BJ (cell line): ENCODE measurements at regions not wholly inside any gene's neighbourhood (a gene's known extent, or its start where the extent isn't known, plus 50 kb on each side); places are given as distances from the start of the nearest gene placed in this dataset.

Experiments
- CTCF ChIA-PET: fragments of 350-600 bp; formaldehyde crosslinking; extraction: SDS; loops from one replicate; lab custom pipeline; 2021; ENCODE audit warnings: antibody characterized with exemption, inconsistent platforms; lab: Yijun Ruan, JAX
- POLR2A ChIA-PET: fragments of 300-600 bp; sonication (Branson Sonifier 250); formaldehyde crosslinking; extraction: SDS; loops from one replicate; lab custom pipeline; 2021; ENCODE audit warnings: antibody characterized with exemption; lab: Charles Lee
- DNase-seq: peaks from one replicate; pipeline ENCODE4 v3.0.0-alpha.2; 2011; ENCODE audit warnings: low read depth
- H3K27me3 ChIP-seq: 2 replicates; pipeline ENCODE4 v1.6.0; 2011; ENCODE audit warnings: low read length; ENCODE audit not compliant: control insufficient read depth, insufficient read depth
- H3K36me3 ChIP-seq: 2 replicates; pipeline ENCODE4 v1.5.1; 2011; ENCODE audit warnings: low read length; ENCODE audit not compliant: control insufficient read depth, insufficient read depth
- H3K4me3 ChIP-seq: 2 replicates; pipeline ENCODE4 v1.5.1; 2011; ENCODE audit warnings: low read depth, mild to moderate bottlenecking, control low read depth, low read length
- CTCF ChIP-seq: IDR thresholded peaks from 2 replicates; pipeline ENCODE4 v1.5.1; 2011; ENCODE audit warnings: low read depth, mild to moderate bottlenecking, control low read depth, inconsistent platforms, low read length, moderate library complexity; ENCODE audit not compliant: insufficient read depth

DNA sequence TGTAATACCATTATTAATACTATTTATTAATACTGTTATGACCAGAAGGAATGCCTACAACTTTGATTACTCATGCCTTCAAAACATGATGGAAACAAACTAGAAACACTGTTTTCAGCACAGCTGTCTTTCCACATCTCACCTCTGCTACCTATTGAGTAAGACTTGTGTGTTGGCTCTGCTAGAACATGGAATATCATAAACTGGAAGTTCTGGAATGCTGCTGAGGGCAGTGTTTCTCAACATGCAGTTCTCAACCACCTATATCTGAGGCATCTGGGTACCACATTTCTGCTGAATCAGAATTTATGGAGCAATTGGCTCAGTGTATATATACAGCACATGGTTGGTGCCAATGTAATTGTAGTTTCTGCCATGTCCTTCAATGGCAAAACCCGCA, 392.1 kb downstream of the TUSC7 start:
- DNase-seq, result no peak
- H3K36me3 ChIP-seq, result no peaks in the 10 kb centered on the region
- POLR2A ChIA-PET, result no interaction called here
- no peak overlapping the region for H3K4me3 ChIP-seq
- no peaks in the 10 kb centered on the region for H3K27me3 ChIP-seq
- CTCF ChIA-PET, result no interaction called here
- TF ChIP-seq CTCF, result no peak

DNA sequence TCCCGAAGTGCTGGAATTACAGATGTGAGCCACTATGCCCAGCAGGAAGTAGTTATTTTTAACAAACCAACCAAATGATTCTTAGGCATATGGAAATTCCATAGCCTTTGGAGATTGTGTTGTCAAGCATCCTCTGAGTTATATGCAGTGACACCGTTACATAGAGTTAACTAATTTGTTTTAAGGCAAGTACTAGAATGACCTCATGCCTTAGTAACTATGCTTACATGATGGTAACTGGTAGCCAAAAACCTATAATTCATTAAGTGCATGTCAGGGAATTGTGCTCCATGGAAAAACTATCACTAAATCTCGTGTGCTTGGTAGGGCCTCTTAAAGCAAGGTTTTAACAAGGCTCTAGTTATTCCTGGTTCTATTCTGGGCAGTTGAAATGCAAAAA, 392.8 kb downstream of the TUSC7 start:
- Histone ChIP-seq H3K4me3 (no peak overlapping the region), H3K36me3 (no peaks in the 10 kb centered on the region), H3K27me3 (no peaks in the 10 kb centered on the region)
- ChIA-PET POLR2A (no interaction called here), CTCF (interaction anchor here (1.3 kb wide), 1 partner anchor 43 kb away, joined by 3 read pairs; no protein-coding TSS in a partner anchor)
- no peak for DNase-seq
- no peak for TF ChIP-seq CTCF

- no peaks in the 10 kb centered on the region for H3K27me3 ChIP-seq
- no peak for DNase-seq
- ChIA-PET CTCF (interaction anchor here (1.3 kb wide), 1 partner anchor 44 kb away, joined by 3 read pairs; no protein-coding TSS in a partner anchor), POLR2A (no interaction called here)
- TF ChIP-seq CTCF, result 0 out of 2 replicates have a peak, but pooled peaks have one; percentile 6
- no peak overlapping the region for H3K4me3 ChIP-seq
- H3K36me3 ChIP-seq, result no peaks in the 10 kb centered on the region
These were observed 394.1 kb downstream of the TUSC7 start for GRCh38 chr3:117103675-117104074.

- ChIA-PET CTCF (no interaction called here), POLR2A (no interaction called here)
- Histone ChIP-seq H3K36me3 (no peaks in the 10 kb centered on the region), H3K27me3 (no peaks in the 10 kb centered on the region), H3K4me3 (no peak overlapping the region)
- DNase-seq, result no peak
- TF ChIP-seq CTCF, result no peak
These were observed 394.8 kb downstream of the TUSC7 start for GRCh38 chr3:117104381-117104780.

DNA sequence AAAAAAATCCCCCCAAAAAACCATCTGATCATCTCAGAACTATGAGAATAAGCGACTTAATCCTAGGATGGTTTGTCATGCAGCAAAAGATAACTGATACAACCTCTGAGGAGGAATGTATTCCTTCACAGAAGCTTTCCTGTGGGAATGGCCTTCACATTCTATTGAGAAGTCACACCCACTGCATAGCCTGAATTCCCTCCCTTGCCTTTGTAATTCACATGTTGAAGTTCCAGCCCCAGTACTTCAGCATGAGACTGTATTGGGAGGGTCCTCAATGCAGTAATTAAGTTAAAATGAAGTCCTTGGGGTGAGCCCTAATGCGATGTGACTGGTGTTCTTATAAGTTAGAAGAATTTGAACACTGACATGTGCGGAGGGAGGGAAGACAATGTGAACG, 395.2 kb downstream of the TUSC7 start:
- no peak for DNase-seq
- ChIA-PET POLR2A (no interaction called here), CTCF (no interaction called here)
- no peak for TF ChIP-seq CTCF
- H3K27me3 ChIP-seq, result no peaks in the 10 kb centered on the region
- H3K4me3 ChIP-seq, result no peak overlapping the region
- no peaks in the 10 kb centered on the region for H3K36me3 ChIP-seq
